Hepatocyte (in vitro differentiated cells): ENCODE measurements at regions not wholly inside any gene's neighbourhood (a gene's known extent, or its start where the extent isn't known, plus 50 kb on each side); places are given as distances from the start of the nearest gene placed in this dataset.

Source experiments
- DNase-seq: peaks from one replicate; pipeline ENCODE4 v3.0.0-alpha.2; 2016; ENCODE audit warnings: low spot score
- H2AFZ ChIP-seq: fragments of 200-600 bp; sonication (generic); 2 replicates; pipeline ENCODE4 v1.6.0; 2016; ENCODE audit warnings: antibody characterized with exemption, mild to moderate bottlenecking
- H3K27ac ChIP-seq: fragments of 200-600 bp; sonication (generic); 2 replicates; pipeline ENCODE4 v1.5.1; 2016; ENCODE audit warnings: mild to moderate bottlenecking
- H3K27me3 ChIP-seq: fragments of 200-600 bp; sonication (generic); 2 replicates; pipeline ENCODE4 v1.6.1; 2016
- H3K36me3 ChIP-seq: fragments of 200-600 bp; sonication (generic); replicated peaks from 2 replicates; pipeline ENCODE4 v1.5.1; 2016; ENCODE audit warnings: low read depth; ENCODE audit not compliant: insufficient read depth
- H3K4me1 ChIP-seq: fragments of 200-600 bp; sonication (generic); 2 replicates; pipeline ENCODE4 v1.5.1; 2016; ENCODE audit warnings: mild to moderate bottlenecking, moderate library complexity; ENCODE audit not compliant: insufficient read depth
- H3K4me2 ChIP-seq: fragments of 200-600 bp; sonication (generic); 2 replicates; pipeline ENCODE4 v1.6.0; 2016
- H3K4me3 ChIP-seq: fragments of 200-600 bp; sonication (generic); 2 replicates; pipeline ENCODE4 v1.5.1; 2016; ENCODE audit warnings: mild to moderate bottlenecking
- H3K79me2 ChIP-seq: fragments of 200-600 bp; sonication (generic); 2 replicates; pipeline ENCODE4 v1.6.0; 2017; ENCODE audit warnings: mild to moderate bottlenecking
- H3K9me2 ChIP-seq: fragments of 200-600 bp; sonication (generic); replicated peaks from 2 replicates; pipeline ENCODE4 v1.6.0; 2017; ENCODE audit warnings: mild to moderate bottlenecking; ENCODE audit not compliant: insufficient read depth
- H3K9me3 ChIP-seq: fragments of 200-600 bp; sonication (generic); 2 replicates; pipeline ENCODE4 v1.5.1; 2016; ENCODE audit warnings: low read depth, mild to moderate bottlenecking
- H4K20me1 ChIP-seq: fragments of 200-600 bp; sonication (generic); 2 replicates; pipeline ENCODE4 v1.6.0; 2016; ENCODE audit warnings: mild to moderate bottlenecking; ENCODE audit not compliant: insufficient read depth, poor library complexity, severe bottlenecking
- EZH2 ChIP-seq: fragments of 200-600 bp; sonication (generic); IDR thresholded peaks from 2 replicates; pipeline ENCODE4 v1.6.1; 2016; ENCODE audit warnings: antibody characterized with exemption, mild to moderate bottlenecking, borderline replicate concordance
- EZH2phosphoT487 ChIP-seq: fragments of 200-600 bp; sonication (generic); IDR thresholded peaks from one replicate; pipeline ENCODE4 v1.6.1; 2018; ENCODE audit warnings: antibody characterized with exemption, mild to moderate bottlenecking, low read depth, moderate library complexity; ENCODE audit not compliant: unreplicated experiment, severe bottlenecking
- WGBS: methylation state at CpG from one replicate; pipeline ENCODE4 v1.1.6; 2016; ENCODE audit warnings: low lambda C conversion rate; ENCODE audit errors: missing lambda C conversion rate; 5-methylcytosine and 5-hydroxymethylcytosine counted together
- TF ChIP-seq, protein P1 (sequence below): fragments of 200-600 bp; sonication (generic); IDR thresholded peaks from 2 replicates; pipeline ENCODE4 v1.5.1; 2016; ENCODE audit warnings: antibody characterized with exemption, mild to moderate bottlenecking; ENCODE audit not compliant: poor library complexity

DNA sequence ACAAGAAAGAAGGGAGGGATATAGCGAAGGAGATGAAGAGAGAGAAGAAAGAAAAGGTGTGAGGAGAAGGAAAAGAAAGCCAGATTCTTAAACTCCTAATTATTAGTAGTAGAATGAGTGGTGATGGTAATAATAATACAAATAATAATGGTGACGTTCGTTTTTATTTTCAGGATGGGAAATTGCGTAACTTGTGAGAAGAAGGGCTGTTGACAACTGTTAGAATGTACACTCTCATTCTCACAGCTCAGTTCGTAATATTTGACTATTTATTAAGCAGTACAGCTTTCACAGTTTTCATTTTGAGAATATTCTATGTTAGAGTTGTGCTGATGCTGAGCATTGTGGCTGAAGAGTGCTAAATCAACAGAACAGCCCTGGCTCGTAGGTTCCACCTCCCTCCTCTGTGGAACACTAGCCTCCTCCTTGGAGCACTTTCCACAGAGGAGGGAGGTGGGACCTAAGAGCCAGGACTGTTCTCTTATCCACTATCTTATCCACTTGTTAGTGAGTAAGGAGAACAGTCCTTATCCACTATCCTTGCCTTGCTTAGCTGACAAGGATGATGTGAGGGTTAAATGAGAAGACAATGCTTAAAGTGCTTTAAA, 258.3 kb upstream of the VLDLR start:
- H3K36me3 ChIP-seq = no peaks in the 10 kb centered on the region
- no peak overlapping the region for H2AFZ ChIP-seq
- DNase-seq = no peak
- no peaks in the 10 kb centered on the region for H3K9me3 ChIP-seq
- WGBS = 80% methylated on average over 6 of the region's 6 CpGs
- H3K27ac ChIP-seq = no peak overlapping the region
- H3K4me3 ChIP-seq = no peak overlapping the region
- H4K20me1 ChIP-seq = no peaks in the 10 kb centered on the region
- no peak for TF ChIP-seq EZH2phosphoT487
- no peak for TF ChIP-seq EZH2
- no peaks in the 10 kb centered on the region for H3K27me3 ChIP-seq
- no peaks in the 10 kb centered on the region for H3K4me1 ChIP-seq
- no peaks in the 10 kb centered on the region for H3K79me2 ChIP-seq
- H3K9me2 ChIP-seq = no peaks in the 10 kb centered on the region
- no peak overlapping the region for H3K4me2 ChIP-seq

DNA sequence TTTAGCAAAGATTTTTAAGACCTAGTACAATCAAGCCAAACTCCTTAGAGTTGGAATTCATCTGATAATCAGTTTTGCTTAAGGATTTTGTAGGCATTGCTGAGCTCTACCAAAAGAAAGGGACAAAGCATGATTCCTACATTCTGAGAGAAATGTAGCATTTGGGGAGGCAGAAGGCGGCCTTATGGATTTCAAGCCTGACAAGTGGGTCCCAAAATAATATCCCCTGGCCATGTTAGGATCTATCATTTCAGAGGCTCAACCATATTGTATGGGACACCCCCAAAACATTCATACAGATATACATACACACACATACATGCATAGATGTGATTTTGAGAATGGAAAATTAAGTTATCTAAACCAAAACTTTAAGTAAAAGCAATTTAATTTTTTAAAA, 257.8 kb upstream of the VLDLR start:
- no peaks in the 10 kb centered on the region for H3K4me1 ChIP-seq
- H2AFZ ChIP-seq = no peak overlapping the region
- H4K20me1 ChIP-seq = no peaks in the 10 kb centered on the region
- H3K4me2 ChIP-seq = no peak overlapping the region
- H3K27ac ChIP-seq = no peak overlapping the region
- no peaks in the 10 kb centered on the region for H3K36me3 ChIP-seq
- no peaks in the 10 kb centered on the region for H3K79me2 ChIP-seq
- no peak for DNase-seq
- TF ChIP-seq EZH2 (no peak), EZH2phosphoT487 (no peak)
- TF ChIP-seq, protein P1, sequence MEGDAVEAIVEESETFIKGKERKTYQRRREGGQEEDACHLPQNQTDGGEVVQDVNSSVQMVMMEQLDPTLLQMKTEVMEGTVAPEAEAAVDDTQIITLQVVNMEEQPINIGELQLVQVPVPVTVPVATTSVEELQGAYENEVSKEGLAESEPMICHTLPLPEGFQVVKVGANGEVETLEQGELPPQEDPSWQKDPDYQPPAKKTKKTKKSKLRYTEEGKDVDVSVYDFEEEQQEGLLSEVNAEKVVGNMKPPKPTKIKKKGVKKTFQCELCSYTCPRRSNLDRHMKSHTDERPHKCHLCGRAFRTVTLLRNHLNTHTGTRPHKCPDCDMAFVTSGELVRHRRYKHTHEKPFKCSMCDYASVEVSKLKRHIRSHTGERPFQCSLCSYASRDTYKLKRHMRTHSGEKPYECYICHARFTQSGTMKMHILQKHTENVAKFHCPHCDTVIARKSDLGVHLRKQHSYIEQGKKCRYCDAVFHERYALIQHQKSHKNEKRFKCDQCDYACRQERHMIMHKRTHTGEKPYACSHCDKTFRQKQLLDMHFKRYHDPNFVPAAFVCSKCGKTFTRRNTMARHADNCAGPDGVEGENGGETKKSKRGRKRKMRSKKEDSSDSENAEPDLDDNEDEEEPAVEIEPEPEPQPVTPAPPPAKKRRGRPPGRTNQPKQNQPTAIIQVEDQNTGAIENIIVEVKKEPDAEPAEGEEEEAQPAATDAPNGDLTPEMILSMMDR = no peak
- WGBS = 100% methylated on average over 1 of the region's 1 CpG
- no peaks in the 10 kb centered on the region for H3K9me2 ChIP-seq
- H3K9me3 ChIP-seq = no peaks in the 10 kb centered on the region
- no peaks in the 10 kb centered on the region for H3K27me3 ChIP-seq
- no peak overlapping the region for H3K4me3 ChIP-seq

DNA sequence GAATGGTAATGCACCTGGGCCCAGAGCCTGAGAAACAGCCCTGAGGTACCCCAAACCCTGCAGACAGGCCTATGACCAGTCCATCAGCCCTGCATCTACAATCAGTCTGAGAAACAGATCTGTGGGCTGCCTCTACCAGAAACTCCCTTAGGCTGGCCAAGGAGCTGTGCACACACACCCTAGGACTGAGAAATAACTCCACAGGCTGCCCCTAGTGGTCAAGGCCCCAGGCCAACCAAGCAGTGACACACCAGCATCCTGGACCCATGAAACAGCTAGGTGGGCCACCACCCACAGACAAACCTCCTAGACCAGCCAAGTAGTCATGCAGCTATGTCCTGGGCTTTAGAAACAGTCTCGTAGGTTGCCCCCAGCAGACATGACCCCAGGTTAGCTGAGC, 253.6 kb upstream of the VLDLR start:
- Histone ChIP-seq H4K20me1 (no peaks in the 10 kb centered on the region), H3K4me2 (no peak overlapping the region), H3K9me2 (no peaks in the 10 kb centered on the region), H3K27me3 (no peaks in the 10 kb centered on the region), H3K27ac (no peak overlapping the region), H3K36me3 (no peaks in the 10 kb centered on the region), H3K4me1 (no peaks in the 10 kb centered on the region), H2AFZ (no peak overlapping the region), H3K9me3 (no peaks in the 10 kb centered on the region), H3K4me3 (no peak overlapping the region), H3K79me2 (no peaks in the 10 kb centered on the region)
- DNase-seq = no peak
- TF ChIP-seq, protein P1 = no peak
- TF ChIP-seq EZH2phosphoT487 (no peak), EZH2 (no peak)
- 89% methylated on average over 1 of the region's 1 CpG for WGBS

DNA sequence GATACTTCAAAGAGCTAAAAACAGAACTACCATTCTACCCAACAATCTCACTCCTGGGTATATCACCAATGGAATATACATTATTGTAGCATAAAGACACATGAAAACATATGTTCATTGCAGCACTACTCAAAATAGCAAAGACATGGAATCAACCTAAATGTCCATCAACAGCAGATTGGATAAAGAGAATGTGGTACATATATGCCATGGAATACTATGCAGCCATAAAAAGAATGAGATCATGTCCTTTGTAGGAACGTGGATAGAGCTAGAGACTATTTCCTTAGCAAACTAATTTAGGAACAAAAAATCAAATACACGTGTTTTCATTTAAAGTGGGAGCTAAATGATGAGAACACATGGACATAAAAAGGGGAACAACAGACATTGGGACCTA, 247.9 kb upstream of the VLDLR start:
- TF ChIP-seq EZH2 (no peak), EZH2phosphoT487 (no peak)
- TF ChIP-seq, protein P1 = no peak
- H3K4me2 ChIP-seq = no peak overlapping the region
- no peaks in the 10 kb centered on the region for H4K20me1 ChIP-seq
- H3K27me3 ChIP-seq = no peaks in the 10 kb centered on the region
- H3K4me3 ChIP-seq = no peak overlapping the region
- no peaks in the 10 kb centered on the region for H3K9me3 ChIP-seq
- H3K79me2 ChIP-seq = no peaks in the 10 kb centered on the region
- no peaks in the 10 kb centered on the region for H3K4me1 ChIP-seq
- WGBS = 86% methylated on average over 2 of the region's 2 CpGs
- no peaks in the 10 kb centered on the region for H3K36me3 ChIP-seq
- no peak for DNase-seq
- H3K27ac ChIP-seq = no peak overlapping the region
- H3K9me2 ChIP-seq = no peaks in the 10 kb centered on the region
- no peak overlapping the region for H2AFZ ChIP-seq
